LNCaP clone FGC (cell line): ENCODE measurements at regions not wholly inside any gene's neighbourhood (a gene's known extent, or its start where the extent isn't known, plus 50 kb on each side); places are given as distances from the start of the nearest gene placed in this dataset.

ENCODE experiments used
- DNase-seq: peaks from one replicate; pipeline ENCODE4 v3.0.0-alpha.2; 2011; ENCODE audit warnings: low read depth
- H3K4me3 ChIP-seq: 2 replicates; pipeline ENCODE4 v1.5.1; 2011; ENCODE audit warnings: mild to moderate bottlenecking, low read depth, low read length, control low read depth
- CTCF ChIP-seq: IDR thresholded peaks from 2 replicates; pipeline ENCODE4 v1.5.1; 2012; ENCODE audit warnings: mild to moderate bottlenecking; ENCODE audit not compliant: control insufficient read depth, insufficient read depth; ENCODE audit errors: extremely low read depth

- DNase-seq = no peak
- H3K4me3 ChIP-seq = no peak overlapping the region
- TF ChIP-seq CTCF = no peak
Measured at GRCh38 chr21:37967036-37967435, 50.8 kb upstream of the KCNJ6 start.

GRCh38 chr21:37968744-37969143, 52.5 kb upstream of the KCNJ6 start:
- no peak for DNase-seq
- H3K4me3 ChIP-seq = no peak overlapping the region
- TF ChIP-seq CTCF = no peak

GRCh38 chr21:37970548-37970947, 54.3 kb upstream of the KCNJ6 start:
- no peak for DNase-seq

GRCh38 chr21:37971390-37971950, 55.2 kb upstream of the KCNJ6 start:
- no peak for DNase-seq
- no peak overlapping the region for H3K4me3 ChIP-seq
- TF ChIP-seq CTCF = no peak

More at GRCh38 chr21:37970548-37970947, 54.3 kb upstream of the KCNJ6 start:
- TF ChIP-seq CTCF = no peak
- H3K4me3 ChIP-seq = no peak overlapping the region

- no peak for DNase-seq
- H3K4me3 ChIP-seq = no peak overlapping the region
- TF ChIP-seq CTCF = no peak
Measured at GRCh38 chr21:37974081-37974480, 57.8 kb upstream of the KCNJ6 start.

- TF ChIP-seq CTCF = no peak
- H3K4me3 ChIP-seq = no peak overlapping the region
- DNase-seq = no peak
Measured at GRCh38 chr21:37982496-37983318, 66.5 kb upstream of the KCNJ6 start.
